Hypothalamus (tissue), 51 donors: ENCODE measurements at regions not wholly inside any gene's neighbourhood (a gene's known extent, or its start where the extent isn't known, plus 50 kb on each side); places are given as distances from the start of the nearest gene placed in this dataset.

Experiments
- DNase-seq, 51 donors: peaks; one replicate each; lab custom pipeline; 2025; lab: John Stamatoyannopoulos, UW

- DNase-seq = no peak
These were observed 137.9 kb downstream of the BACH1 start for GRCh38 chr21:29436650-29437049.

GRCh38 chr21:29441651-29442050 lies 142.9 kb downstream of the BACH1 start:
- DNase-seq = no peak

GRCh38 chr21:29443411-29444010 lies 144.8 kb downstream of the BACH1 start:
- no peak for DNase-seq

GRCh38 chr21:29448766-29449165 lies 150.0 kb downstream of the BACH1 start:
- no peak for DNase-seq

GRCh38 chr21:29449306-29449950 lies 150.7 kb downstream of the BACH1 start:
- DNase-seq = no peak

GRCh38 chr21:29450058-29450457 lies 151.3 kb downstream of the BACH1 start:
- DNase-seq = no peak

GRCh38 chr21:29453511-29453910 lies 154.8 kb downstream of the BACH1 start:
- DNase-seq = no peak

- DNase-seq = no peak
These were observed 155.5 kb downstream of the BACH1 start for GRCh38 chr21:29454179-29454578.

GRCh38 chr21:29462479-29462878 lies 163.8 kb downstream of the BACH1 start:
- no peak for DNase-seq

- DNase-seq = no peak
These were observed 166.8 kb downstream of the BACH1 start for GRCh38 chr21:29465546-29465945.

- no peak for DNase-seq
These were observed 167.8 kb downstream of the BACH1 start for GRCh38 chr21:29466532-29466931.

- DNase-seq = no peak
These were observed 171.7 kb downstream of the BACH1 start for GRCh38 chr21:29470397-29470796.

GRCh38 chr21:29473808-29474207 lies 175.1 kb downstream of the BACH1 start:
- DNase-seq = peak in 1 of 51 donors; percentile 9

- no peak for DNase-seq
These were observed 176.6 kb downstream of the BACH1 start for GRCh38 chr21:29475329-29475728.

GRCh38 chr21:29477347-29477746 lies 178.6 kb downstream of the BACH1 start:
- no peak for DNase-seq

GRCh38 chr21:29477941-29478340 lies 179.2 kb downstream of the BACH1 start:
- DNase-seq = no peak

- DNase-seq = no peak
These were observed 182.4 kb downstream of the BACH1 start for GRCh38 chr21:29481081-29481480.

- DNase-seq = no peak
These were observed 182.9 kb downstream of the BACH1 start for GRCh38 chr21:29481641-29482040.

- no peak for DNase-seq
These were observed 187.6 kb downstream of the BACH1 start for GRCh38 chr21:29486306-29486807.
